Neutrophil (primary cell): ENCODE measurements at regions not wholly inside any gene's neighbourhood (a gene's known extent, or its start where the extent isn't known, plus 50 kb on each side); places are given as distances from the start of the nearest gene placed in this dataset.

Experiments
- H3K27ac ChIP-seq: fragments of 200-600 bp; sonication (generic); 2 replicates; pipeline ENCODE4 v1.5.1; 2016; ENCODE audit warnings: mild to moderate bottlenecking, moderate library complexity
- H3K27me3 ChIP-seq: fragments of 200-600 bp; sonication (generic); 2 replicates; pipeline ENCODE4 v1.6.0; 2016; ENCODE audit warnings: mild to moderate bottlenecking
- H3K36me3 ChIP-seq: fragments of 200-600 bp; sonication (generic); 2 replicates; pipeline ENCODE4 v1.5.1; 2017
- H3K4me1 ChIP-seq, 2 experiments: fragments of 200-600 bp in 1 of 2; sonication (generic) in 1 of 2; 1 replicate in 1 of 2; 2 replicates in 1 of 2; pipeline versions ENCODE4 v1.5.1 to v1.6.1; 2013 to 2016; ENCODE audit warnings: low read depth in 1 of 2, low read length in 1 of 2, mild to moderate bottlenecking in 1 of 2, moderate library complexity in 1 of 2; ENCODE audit not compliant: control insufficient read depth in 1 of 2, insufficient read depth in 1 of 2
- H3K4me3 ChIP-seq, 2 experiments: fragments of 200-600 bp in 1 of 2; sonication (generic) in 1 of 2; 1 replicate in 1 of 2; 2 replicates in 1 of 2; pipeline ENCODE4 v1.5.1; 2013 to 2016; ENCODE audit warnings: low read depth in 1 of 2, low read length in 1 of 2, mild to moderate bottlenecking in 1 of 2, moderate library complexity in 1 of 2
- H3K9me3 ChIP-seq: fragments of 200-600 bp; sonication (generic); 2 replicates; pipeline ENCODE4 v1.5.1; 2016
- CTCF ChIP-seq: fragments of 200-600 bp; sonication (generic); IDR thresholded peaks from 2 replicates; pipeline ENCODE4 v1.5.1; 2016; ENCODE audit warnings: antibody characterized with exemption

GRCh38 chr5:67886761-67887160 lies 328.8 kb upstream of the PIK3R1 start:
- no peaks in the 10 kb centered on the region for H3K9me3 ChIP-seq
- H3K27ac ChIP-seq = no peak overlapping the region
- no peaks in the 10 kb centered on the region for H3K27me3 ChIP-seq
- H3K36me3 ChIP-seq = no peaks in the 10 kb centered on the region
- TF ChIP-seq CTCF = no peak
- H3K4me3 ChIP-seq = no peak overlapping the region
- peaks cover 0 to 4% of the 10 kb centered on the region in 2 experiments for H3K4me1 ChIP-seq

GRCh38 chr5:67880876-67881275 lies 334.7 kb upstream of the PIK3R1 start:
- Histone ChIP-seq H3K4me1 (no peaks in the 10 kb centered on the region), H3K9me3 (no peaks in the 10 kb centered on the region), H3K36me3 (no peaks in the 10 kb centered on the region), H3K4me3 (no peak overlapping the region), H3K27me3 (no peaks in the 10 kb centered on the region), H3K27ac (no peak overlapping the region)
- no peak for TF ChIP-seq CTCF

GRCh38 chr5:67880511-67880805 lies 335.1 kb upstream of the PIK3R1 start:
- Histone ChIP-seq H3K27ac (no peak overlapping the region), H3K27me3 (no peaks in the 10 kb centered on the region), H3K36me3 (no peaks in the 10 kb centered on the region), H3K4me3 (no peak overlapping the region), H3K4me1 (no peaks in the 10 kb centered on the region), H3K9me3 (no peaks in the 10 kb centered on the region)
- TF ChIP-seq CTCF = no peak

- H3K9me3 ChIP-seq = no peaks in the 10 kb centered on the region
- H3K27me3 ChIP-seq = no peaks in the 10 kb centered on the region
- TF ChIP-seq CTCF = no peak
- H3K36me3 ChIP-seq = no peaks in the 10 kb centered on the region
- no peak overlapping the region for H3K4me3 ChIP-seq
- H3K4me1 ChIP-seq = no peaks in the 10 kb centered on the region
- no peak overlapping the region for H3K27ac ChIP-seq
Measured at GRCh38 chr5:67879620-67880510, 335.7 kb upstream of the PIK3R1 start.

GRCh38 chr5:67878933-67879332 lies 336.6 kb upstream of the PIK3R1 start:
- TF ChIP-seq CTCF = no peak
- no peak overlapping the region for H3K4me3 ChIP-seq
- no peaks in the 10 kb centered on the region for H3K4me1 ChIP-seq
- no peaks in the 10 kb centered on the region for H3K9me3 ChIP-seq
- no peaks in the 10 kb centered on the region for H3K36me3 ChIP-seq
- H3K27me3 ChIP-seq = no peaks in the 10 kb centered on the region
- H3K27ac ChIP-seq = no peak overlapping the region
